Stimulated activated CD4-positive, alpha-beta T cell treated with anti-CD3 and anti-CD28 coated beads, Interleukin-2, amount 100 ng/mL, for 4 hours (primary cell): ENCODE measurements at regions not wholly inside any gene's neighbourhood (a gene's known extent, or its start where the extent isn't known, plus 50 kb on each side); places are given as distances from the start of the nearest gene placed in this dataset.
"Not testable (repeated sequence)": the region's sequence is repeated elsewhere in the genome, so short reads cannot be mapped to it uniquely, and the experiment has no call there.

Experiments
- DNase-seq: peaks from one replicate; pipeline ENCODE4 v3.0.0-alpha.2; 2020; ENCODE audit warnings: low read depth

DNA sequence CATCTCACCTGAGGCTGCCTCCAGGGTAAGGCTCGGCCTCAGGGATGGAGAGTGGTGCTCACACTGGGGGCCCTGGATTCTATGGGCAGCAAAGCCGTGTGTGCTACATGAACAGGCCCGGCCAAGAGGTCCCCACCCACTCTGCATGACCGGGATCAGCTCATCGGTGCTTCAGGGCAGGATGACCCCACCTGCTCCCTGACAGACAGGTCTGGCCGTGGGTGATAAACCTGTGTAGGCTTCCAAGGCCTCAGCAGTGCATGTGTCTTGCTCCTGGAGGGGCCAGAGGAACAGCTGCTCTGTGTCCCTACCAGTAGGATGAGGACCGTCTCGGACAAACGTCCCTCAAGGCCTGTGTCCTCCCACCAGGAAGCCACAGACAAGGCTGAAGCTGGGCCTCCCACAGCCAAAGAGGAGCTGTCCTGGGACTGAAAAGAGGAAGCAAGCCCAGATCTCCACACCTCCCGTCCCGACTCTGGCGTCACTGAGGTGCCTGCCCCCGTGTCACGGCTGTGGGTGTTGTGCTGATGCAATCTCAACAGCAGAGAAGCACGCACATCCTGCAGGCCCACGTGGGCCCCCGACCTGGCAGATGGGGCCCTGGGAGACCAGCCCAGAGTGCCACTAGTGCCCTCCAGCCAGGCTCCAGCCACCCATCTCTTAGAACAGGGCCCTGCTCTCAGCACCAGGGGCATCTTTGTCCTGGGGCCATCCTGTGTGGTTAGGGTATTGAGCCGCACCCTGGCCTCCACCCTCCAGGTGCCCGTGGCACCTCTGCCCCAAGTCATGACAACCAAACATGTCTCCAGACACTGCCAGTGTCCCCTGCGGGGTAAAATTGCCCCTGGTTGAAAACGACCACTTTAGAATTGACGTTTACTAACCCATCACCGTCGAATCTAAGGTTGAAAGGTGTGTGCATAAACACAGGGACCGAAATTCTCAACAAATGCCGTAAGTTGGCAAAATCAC is 5455.9 kb upstream of the TPTE start:
- peak; percentile 70 for DNase-seq

DNA sequence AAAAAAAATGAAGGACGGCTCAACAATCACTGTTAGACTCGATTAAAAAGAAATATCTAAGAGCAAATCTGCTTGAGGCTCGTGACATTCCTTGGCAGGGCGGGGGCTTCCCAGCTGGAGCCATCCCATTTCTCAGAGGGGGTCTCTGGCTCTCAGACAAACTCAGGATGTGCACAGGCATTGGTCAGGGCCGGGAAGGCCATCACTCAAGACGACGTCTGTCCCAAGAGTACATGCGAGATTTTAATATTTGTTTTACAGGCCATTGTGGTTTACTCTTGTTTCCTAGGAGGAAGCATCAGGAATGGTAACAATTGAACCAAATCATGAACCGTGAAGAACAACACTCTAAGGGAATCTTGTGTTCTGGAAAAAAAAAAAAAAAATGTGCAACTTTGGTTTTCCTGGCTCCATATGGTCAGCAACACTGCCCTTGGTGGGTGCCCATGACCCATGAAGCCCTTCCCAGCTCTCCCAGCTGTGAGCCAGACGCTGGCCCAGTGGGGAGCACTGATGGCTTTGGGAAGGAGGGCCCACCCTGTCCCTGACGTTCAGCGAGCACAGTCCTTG is 5454.6 kb upstream of the TPTE start:
- not testable (repeated sequence) for DNase-seq

DNA sequence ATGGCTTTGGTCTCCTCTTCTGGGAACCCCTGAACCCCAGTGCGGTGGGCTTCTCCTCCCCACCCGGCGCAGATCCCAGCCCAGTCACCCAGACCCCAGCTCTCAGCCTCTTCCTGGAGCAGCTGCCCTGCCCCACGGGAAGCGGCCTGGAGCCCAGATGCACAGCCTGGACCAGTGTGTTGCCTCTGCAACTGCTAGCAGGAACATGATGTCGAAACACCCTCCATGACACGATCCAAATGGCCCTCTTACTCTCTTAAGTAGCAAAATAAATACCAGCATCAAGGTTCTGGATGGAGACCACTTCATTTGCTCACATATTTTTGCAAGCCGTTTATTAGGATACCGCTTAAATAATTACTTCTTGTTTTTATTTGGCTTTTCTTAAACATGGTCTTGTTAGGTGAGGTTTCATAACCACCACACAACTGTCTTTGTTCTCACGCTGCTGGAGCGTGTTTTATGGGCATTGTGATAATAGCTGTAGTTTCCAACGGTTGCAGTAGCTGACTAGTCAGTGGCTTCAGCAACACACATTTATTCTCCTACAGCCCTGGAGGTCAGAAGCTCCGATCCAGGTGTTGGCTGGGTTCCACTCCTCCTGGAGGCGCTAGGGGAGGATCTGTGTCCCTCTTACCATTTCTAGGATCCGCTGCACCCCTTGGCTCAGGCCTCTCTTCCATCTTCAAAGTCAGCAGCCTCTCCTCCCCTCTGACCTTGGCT is 5453.9 kb upstream of the TPTE start:
- DNase-seq = not testable (repeated sequence)

DNA sequence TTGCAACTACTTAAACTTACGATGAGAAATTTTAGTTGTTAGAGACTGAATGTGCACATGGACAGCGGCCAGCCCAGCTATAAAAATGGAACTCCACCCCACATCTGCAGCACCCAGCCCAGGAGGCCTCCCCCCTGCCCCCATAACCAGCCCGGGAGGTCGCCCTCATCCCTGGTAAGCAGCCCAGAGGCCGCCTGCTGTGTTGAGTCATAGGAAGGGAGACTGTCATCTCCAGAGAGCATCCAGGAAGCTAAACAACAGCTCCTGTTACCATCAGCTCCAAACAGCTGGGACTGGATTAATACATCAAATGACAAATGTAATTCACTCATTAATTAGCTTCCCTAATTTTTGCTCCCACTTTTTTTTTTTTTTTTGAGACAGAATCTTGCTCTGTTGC is 5452.7 kb upstream of the TPTE start:
- DNase-seq = not testable (repeated sequence)

DNA sequence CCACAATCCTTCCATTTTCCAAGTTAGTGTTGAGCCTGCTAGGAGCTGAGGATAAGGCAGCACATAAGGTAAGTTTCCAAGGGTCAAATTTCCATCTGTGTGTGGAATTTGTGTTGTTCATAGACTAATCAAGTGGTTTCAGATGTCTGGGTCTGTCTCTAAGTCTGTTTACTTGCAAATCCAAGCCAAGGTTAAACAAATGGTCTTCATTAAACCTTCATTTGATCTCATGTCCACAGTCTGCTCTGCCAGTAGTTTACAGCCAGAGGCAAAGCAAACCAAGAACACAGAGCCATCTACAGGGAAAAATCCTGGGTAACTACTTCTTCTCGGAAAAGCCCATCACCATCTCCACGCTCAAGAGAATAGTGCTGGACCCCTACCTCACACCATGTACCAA is 5450.2 kb upstream of the TPTE start:
- DNase-seq = not testable (repeated sequence)

DNA sequence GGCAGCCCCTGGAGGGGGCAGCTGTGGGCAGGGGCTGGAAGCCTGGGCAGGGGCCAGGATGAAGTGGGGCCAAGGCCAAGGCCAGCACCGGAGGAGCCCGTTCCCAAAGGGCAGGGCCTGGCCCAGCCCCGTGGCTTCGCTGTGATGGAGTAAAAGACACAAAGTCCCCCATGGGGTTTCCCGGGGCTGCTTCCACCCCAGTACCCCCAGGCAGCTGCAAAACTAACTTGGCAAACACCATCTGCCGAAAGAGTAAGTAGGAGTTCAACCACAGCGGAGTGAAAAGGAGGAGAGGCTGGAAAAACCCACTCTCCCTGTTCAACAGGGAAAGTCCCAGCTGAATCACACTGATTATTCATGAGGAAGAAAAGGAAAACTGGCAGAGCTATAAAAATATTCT is 5444.5 kb upstream of the TPTE start:
- not testable (repeated sequence) for DNase-seq

DNA sequence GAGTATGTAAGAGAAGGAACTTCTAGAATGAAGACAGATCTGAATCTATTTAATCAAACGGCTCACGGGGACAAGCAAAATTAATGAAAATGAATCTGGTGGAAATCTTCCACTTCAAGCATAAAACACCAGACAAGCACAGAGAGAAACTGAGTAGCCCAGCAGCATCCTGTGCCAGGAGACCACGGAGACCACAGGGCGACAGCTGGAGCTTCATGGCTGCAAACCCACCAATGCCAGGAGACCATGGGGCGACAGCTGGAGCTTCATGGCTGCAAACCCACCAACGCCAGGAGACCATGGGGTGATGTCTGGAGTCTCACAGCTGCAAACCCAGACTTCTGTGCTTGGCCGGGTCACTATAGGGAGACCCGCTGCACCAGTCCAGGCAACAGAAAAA is 5442.0 kb upstream of the TPTE start:
- DNase-seq = not testable (repeated sequence)

DNA sequence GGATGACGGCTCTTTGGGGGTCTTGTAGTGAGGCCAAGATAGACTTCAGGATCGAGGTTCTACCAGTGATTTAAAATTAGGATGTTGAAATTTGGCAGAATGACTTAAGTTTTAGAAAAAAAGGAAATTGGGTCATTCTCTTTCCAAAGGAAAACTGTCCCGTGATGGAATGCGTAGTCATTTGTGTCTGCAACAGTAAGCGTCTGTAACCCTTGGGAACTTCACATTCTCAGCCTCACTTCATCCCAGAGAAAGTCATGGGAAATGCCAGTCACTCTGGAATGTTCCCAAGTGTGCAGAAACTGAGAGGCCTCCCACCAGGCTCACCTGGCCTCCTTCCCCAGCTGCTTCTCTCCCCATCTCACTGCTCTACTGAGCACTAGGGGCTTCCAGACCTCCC is 5441.4 kb upstream of the TPTE start:
- not testable (repeated sequence) for DNase-seq

DNA sequence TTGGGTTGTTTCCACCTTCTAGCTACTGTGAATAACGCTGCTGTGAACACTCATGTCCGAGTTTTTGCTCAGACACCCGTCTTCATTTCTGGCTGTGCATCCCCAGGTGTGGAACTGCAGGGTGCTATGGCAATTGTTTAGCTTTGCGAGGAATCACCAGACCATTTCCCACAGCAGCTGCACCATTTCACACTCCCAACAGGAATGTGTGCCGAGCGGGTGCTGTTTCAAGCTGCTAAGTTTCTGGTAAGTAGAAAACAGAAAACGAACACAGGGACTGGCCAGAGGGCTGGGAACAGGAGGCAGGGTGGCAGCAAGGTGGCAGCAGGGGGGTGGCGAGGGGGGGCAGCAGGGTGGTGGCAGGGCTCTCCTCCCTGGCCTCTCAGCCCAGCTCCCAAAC is 5437.1 kb upstream of the TPTE start:
- not testable (repeated sequence) for DNase-seq

DNA sequence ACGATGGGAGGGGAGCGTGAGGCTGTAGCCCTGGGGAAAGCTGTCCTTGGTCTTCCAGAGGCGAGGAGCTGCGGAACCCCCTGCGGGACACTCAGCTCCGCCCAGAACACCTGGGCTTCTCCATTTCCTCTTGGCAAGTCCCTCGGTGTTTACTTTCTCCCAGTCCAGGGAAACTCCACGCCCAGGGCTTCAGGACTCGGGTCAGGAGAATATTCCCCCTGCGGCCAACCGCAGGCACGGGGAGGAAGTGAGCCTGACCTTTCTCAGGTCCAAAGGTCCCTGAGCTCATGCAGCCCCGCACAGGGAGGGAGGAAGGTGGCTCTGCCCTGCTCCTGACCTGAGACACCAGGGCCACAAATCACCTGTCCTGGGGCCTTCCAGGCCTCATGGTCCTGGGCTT is 5435.9 kb upstream of the TPTE start:
- DNase-seq = not testable (repeated sequence)

DNA sequence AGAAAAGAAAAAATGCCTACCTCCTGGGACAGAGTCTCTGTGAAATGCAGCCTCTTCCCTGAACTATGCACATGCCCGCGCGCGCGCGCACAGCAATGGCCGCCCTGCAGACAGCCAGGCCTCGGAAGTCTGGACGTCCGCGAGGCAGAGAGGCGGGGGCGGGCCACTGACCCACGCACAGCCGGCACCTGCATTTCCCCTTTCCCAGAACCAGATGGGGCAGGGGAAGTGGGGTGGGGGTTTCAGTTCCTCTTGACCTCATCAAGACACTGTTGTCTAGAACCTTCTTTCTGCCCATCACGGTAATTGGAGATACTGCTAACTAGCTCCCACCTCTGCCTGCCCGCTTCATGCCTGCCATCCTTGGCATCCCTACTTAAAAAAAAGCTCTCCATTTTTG is 5435.0 kb upstream of the TPTE start:
- DNase-seq = not testable (repeated sequence)

DNA sequence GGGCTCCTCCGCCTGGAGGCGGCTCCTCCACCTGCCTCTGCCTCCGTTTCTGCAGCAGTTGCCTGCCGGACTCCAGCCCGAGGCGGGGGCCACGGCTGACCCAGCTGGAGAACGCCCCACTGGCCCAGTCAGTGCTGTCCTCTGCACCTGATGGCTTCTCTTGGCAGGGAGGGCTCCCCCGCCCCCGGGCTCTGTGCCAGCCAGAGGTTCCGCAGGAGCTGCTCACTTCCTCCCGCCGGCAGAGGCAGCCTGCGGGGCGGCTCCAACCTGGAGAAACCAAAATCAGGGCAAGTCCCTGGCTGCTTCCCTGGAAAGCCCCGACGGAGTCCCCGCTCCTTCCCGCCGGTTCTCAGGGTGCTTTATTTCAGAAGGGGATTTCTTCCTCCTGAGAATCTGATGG is 5432.6 kb upstream of the TPTE start:
- DNase-seq = not testable (repeated sequence)

DNA sequence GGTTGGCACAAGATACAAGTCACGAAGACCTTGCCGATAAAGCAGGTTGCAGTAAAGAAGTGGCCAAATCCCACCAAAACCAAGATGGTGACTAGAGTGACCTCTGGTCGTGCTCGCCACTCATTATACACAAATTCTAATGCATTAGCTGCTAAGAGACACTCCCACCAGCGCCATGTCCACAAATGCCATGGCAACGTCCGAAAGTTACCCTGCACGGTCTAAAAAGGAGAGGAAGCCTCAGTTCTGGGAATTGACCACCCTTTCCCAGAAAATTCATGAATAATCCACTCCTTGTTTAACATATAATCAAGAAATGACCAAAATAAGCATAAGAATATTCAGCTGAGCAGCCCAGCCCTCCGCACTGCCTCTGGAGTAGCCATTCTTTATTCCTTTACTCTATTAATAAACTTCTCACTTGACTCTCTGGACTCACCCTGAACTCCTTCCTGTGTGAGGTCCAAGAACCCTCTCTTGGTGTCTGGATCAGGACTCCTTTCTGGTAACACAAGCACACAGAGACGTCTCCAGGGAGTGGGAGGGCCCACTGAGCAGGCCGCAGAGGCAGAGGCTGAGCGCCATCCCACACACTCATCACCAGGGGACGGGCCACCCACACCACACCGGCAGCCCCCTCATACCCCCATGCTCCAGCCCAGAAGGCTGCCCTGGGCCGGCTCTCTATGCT is 5431.8 kb upstream of the TPTE start:
- not testable (repeated sequence) for DNase-seq

DNA sequence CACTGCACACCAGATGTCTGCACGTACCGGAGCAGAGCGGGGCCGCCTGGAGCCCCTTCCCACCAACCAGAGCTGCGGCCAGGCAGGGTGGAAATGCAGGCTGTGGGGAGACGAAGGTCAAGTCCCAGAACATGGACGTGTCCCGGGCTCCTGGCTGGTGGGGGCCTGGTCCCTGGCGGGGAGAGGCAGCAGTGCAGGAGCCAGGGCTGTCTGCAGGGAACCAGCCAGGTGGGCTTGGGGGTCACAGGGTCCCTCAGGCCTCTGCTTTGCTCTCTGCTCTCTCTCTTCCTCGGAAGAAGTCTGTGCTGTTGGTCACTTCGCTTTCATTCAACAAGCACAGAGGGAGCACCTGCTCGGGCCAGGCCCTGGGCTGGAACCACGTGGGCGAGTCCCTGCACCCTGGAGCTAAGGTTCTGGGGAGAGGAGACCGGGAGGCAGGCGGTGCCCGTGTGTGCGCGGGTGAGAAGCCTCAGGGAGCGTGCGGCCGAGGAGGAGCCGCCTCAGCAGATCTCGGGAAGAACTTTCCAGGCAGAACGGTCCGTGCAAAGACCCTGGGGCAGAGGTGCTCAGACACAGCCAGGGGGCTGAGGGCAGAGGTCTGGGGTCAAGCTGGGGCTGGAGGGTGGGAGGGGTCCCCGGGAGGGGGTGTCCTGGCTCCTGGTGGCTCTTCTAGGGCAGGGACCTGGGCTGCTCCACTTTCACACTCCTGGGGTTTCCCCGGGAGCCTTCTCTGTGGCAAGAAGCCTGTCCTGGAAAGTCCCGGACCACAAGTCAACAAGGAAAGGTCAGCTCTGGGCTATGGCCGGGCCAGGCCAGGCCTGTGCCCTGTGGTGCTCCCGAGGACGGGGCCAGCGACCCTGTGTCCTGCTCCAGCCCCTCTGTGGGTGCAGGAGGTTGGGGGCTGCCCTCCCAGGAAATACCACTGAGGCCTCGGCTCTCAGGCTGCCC is 5431.0 kb upstream of the TPTE start:
- DNase-seq = not testable (repeated sequence)

DNA sequence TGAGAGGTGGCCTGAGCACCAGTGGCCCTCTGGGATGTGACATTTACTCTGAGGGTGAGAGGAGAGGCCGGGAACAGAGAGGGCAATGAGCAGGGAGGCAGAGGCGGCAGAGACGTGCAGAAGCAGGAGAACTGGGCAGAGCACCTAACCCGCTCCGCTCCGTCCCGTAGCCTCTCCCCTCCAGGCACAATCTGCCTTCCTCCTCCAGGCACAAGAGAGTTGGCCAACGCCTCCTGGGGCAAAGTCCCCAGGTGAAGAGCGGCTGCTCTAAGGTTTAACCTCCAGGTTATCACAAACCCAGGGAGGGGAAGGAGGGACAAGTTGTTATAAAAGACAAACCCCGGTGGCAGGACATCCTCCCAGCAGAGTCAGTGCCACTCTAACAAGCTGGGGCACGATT is 5430.1 kb upstream of the TPTE start:
- not testable (repeated sequence) for DNase-seq

DNA sequence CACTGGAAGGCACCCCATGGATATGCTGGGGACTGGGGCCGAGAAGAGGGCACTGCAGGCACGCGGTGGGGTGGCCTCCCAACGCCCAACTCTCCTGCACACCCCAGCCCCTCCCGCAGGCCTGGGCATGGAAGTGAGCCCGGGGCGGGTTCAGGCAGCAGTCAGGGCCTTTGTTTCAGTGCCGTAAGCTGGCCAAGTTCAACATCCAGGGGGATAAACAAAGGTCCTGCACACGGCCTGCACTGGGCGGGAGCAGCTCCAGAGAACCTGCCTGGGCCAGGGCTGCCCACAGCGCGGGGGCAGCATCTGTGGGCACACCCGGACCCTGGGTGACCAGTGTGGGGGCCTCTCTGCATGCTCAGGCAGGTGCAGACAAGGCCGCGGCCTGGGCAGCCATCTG is 5425.8 kb upstream of the TPTE start:
- not testable (repeated sequence) for DNase-seq

DNA sequence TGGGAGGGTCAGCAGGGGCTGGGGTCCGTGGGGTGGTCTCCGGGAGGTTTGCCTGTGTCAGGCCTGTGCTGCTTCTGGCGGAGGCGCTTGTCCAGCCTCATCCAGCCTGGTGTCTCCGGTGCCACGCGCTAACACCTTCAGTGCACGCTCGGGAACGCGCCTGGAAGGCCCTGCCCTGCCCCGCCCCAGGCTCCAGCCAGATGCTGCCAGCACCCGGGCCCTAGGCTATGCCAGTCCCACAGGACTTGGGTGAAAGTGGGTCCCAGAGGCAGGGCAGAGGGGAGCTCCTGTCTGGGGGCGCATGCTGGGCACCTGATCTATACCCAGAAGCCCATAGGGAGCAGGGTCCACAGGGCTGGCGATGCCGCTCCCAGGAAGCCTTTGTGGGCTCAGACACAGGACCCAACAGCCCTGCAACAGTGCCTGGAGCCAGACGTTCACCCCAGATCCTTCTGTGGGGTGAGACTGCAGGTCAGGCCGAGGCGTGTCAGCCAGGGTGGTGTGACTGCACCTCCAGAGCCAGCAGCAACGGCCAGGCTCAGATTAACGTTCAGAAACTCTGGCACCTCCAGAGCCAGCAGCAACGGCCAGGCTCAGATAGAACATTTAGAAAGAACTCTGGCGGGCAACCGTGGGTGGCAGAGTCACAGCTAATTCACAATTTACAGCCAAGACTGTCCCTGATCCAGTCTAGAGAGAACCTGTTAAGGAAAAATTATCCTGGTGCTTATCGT is 5423.2 kb upstream of the TPTE start:
- DNase-seq = not testable (repeated sequence)

DNA sequence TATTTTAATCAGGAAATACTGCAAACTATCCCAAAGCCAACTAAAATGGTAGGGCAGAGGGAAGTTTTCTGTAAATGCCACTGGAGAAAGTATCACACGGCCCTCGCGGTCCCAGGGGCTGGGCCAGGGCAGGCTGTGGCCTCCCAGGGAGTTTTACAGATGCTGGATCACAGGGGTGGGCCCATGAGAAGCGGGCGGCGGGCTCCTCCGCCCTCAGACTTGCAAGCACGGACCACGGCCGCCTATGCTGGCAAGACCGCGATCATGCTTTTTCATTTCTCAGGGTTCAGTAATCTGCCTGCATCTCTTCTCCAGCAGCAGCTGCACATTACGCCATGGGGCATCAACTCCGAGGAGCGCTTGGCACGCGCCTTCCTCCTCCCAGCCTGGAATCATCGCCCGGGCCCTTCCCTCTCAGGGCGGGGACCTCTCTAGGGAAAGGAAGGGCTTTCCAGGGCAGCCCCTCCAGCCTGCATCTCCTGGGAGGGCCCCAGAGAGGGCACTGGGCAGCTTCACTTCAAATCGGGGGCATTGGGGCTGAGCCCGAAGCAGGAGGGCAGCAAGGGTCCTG is 5420.7 kb upstream of the TPTE start:
- not testable (repeated sequence) for DNase-seq

DNA sequence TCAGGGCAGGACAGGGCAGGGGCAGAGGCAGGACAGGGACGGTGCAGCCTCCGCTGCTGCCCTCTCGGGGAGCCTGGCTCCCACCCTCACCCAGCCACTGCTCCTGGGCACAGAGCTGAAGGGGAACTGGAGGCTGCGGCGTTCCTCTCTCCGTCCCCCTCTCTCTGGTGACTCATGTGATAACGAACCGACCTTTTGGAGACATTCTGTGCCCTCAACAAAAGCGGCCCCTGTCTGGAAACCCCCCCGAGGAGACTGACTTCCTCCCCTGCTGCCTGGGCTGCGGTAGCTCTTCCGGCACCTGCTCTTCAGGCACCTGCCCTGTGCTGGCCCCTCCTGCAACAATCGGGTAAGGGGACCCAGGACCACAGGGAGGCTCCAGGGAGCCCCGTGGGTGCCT is 5419.6 kb upstream of the TPTE start:
- DNase-seq = peak; percentile 79
